WERI-Rb-1 (cell line): ENCODE measurements at regions not wholly inside any gene's neighbourhood (a gene's known extent, or its start where the extent isn't known, plus 50 kb on each side); places are given as distances from the start of the nearest gene placed in this dataset.

Source experiments
- DNase-seq: peaks from one replicate; pipeline ENCODE4 v3.0.0-alpha.2; 2020
- H3K27ac ChIP-seq: fragments of 250-450 bp; sonication (Bioruptor Pico); 2 replicates; pipeline ENCODE4 v1.5.1; 2020; ENCODE audit warnings: mild to moderate bottlenecking, moderate library complexity
- H3K27me3 ChIP-seq: fragments of 250-450 bp; sonication (Bioruptor Pico); 2 replicates; pipeline ENCODE4 v1.5.1; 2021; ENCODE audit warnings: mild to moderate bottlenecking, low read depth, moderate library complexity; ENCODE audit not compliant: insufficient read depth, severe bottlenecking
- H3K36me3 ChIP-seq: fragments of 250-450 bp; sonication (Bioruptor Pico); 2 replicates; pipeline ENCODE4 v1.5.1; 2020; ENCODE audit warnings: mild to moderate bottlenecking, moderate library complexity
- H3K4me3 ChIP-seq: 2 replicates; pipeline ENCODE4 v1.5.1; 2011; ENCODE audit warnings: low read depth, mild to moderate bottlenecking, control low read depth, low read length
- H3K9me3 ChIP-seq: fragments of 250-450 bp; sonication (Bioruptor Pico); 2 replicates; pipeline ENCODE4 v1.5.1; 2021; ENCODE audit warnings: mild to moderate bottlenecking, moderate library complexity; ENCODE audit not compliant: severe bottlenecking
- TF ChIP-seq, protein P1 (sequence below): IDR thresholded peaks from 2 replicates; pipeline ENCODE4 v1.5.1; 2011; ENCODE audit warnings: low read depth, mild to moderate bottlenecking, control low read depth, inconsistent platforms, low read length

DNA sequence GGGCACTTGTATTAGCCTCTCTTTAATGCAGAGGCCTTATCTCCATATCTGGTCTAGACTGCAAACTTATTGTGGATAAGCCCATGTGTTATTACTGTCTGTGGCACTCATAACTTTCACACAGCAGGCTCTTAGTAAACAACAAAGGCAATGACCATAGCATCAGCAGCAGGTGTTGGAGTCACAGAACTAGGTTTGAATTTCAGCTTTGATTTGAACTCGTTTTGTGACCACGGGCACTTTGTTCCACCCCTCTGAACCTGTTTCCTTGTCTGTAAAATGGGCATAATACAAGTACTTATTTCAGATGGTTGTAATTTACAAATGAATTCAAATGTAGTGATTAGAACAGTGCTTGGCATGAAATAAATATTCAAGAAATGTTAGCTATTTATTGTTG, 121.8 kb upstream of the C1GALT1C1 start:
- peaks cover 36% of the 10 kb centered on the region for H3K27me3 ChIP-seq
- H3K4me3 ChIP-seq: no peak overlapping the region
- H3K36me3 ChIP-seq: no peaks in the 10 kb centered on the region
- H3K27ac ChIP-seq: no peak overlapping the region
- TF ChIP-seq, protein P1, sequence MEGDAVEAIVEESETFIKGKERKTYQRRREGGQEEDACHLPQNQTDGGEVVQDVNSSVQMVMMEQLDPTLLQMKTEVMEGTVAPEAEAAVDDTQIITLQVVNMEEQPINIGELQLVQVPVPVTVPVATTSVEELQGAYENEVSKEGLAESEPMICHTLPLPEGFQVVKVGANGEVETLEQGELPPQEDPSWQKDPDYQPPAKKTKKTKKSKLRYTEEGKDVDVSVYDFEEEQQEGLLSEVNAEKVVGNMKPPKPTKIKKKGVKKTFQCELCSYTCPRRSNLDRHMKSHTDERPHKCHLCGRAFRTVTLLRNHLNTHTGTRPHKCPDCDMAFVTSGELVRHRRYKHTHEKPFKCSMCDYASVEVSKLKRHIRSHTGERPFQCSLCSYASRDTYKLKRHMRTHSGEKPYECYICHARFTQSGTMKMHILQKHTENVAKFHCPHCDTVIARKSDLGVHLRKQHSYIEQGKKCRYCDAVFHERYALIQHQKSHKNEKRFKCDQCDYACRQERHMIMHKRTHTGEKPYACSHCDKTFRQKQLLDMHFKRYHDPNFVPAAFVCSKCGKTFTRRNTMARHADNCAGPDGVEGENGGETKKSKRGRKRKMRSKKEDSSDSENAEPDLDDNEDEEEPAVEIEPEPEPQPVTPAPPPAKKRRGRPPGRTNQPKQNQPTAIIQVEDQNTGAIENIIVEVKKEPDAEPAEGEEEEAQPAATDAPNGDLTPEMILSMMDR: no peak
- DNase-seq: no peak
- no peaks in the 10 kb centered on the region for H3K9me3 ChIP-seq

- Histone ChIP-seq H3K36me3 (no peaks in the 10 kb centered on the region), H3K4me3 (no peak overlapping the region), H3K27ac (no peak overlapping the region), H3K9me3 (no peaks in the 10 kb centered on the region), H3K27me3 (peaks cover 37% of the 10 kb centered on the region)
- TF ChIP-seq, protein P1: no peak
- DNase-seq: no peak
These were observed 120.5 kb upstream of the C1GALT1C1 start for GRCh38 chrX:120750381-120750780.

GRCh38 chrX:120749141-120749846, 119.4 kb upstream of the C1GALT1C1 start:
- no peak overlapping the region for H3K27ac ChIP-seq
- H3K36me3 ChIP-seq: no peaks in the 10 kb centered on the region
- TF ChIP-seq, protein P1: no peak
- H3K4me3 ChIP-seq: no peak overlapping the region
- no peak for DNase-seq
- H3K9me3 ChIP-seq: no peaks in the 10 kb centered on the region
- peaks cover 37% of the 10 kb centered on the region for H3K27me3 ChIP-seq

DNA sequence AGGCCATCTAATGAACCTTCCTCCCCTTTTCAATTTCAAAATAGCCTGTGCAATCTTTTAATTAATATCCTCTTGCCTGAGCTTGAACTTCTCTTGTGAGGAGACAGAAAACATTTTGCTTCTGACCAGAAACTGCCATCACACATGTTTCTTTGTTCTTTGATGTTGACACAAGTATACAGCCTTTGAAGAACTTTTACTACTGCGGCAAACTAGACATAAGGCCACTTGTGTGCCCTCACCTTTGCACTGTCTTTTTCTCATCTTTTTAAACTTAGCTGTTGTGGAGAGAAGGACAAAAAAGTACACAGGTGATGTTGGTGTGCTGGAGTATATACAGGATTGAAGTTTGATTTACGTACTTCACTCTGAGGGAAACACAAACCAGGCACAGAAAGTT, 116.3 kb upstream of the C1GALT1C1 start:
- TF ChIP-seq, protein P1: no peak
- H3K27ac ChIP-seq: no peak overlapping the region

DNA sequence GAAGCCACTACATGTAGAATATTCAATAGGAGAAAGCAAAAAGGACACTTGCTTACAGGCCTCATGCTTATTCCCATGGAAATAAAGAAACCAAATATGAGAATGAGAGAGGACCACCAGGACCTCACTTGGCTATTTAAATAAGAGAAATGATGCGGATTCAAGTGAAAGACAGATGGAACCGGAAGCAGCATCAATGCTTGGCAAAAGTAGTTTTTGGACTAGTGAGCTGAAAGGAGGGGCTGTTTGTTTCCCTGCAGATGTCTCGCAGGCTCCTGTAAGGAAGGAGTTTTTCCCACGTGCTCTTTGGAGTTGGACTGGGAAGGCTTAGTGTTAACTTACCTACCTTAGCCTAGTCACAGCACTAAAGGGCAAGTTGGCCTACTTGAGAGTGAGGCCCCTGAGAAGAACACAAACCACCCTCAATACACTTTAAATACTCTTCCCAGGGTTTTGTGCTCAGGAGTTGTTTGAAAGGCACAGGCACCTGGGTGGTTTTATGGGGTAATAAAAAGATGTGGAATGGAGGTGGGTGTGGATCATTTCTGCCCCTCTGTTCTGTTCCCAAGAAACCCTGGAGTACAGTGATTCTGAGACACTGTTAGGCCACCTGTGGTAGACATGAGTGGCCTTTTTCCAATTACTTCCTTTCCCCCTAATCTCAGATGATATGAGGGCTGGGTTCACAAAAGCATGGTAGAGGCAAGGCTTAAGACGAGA, 113.3 kb upstream of the C1GALT1C1 start:
- no peaks in the 10 kb centered on the region for H3K9me3 ChIP-seq
- H3K27me3 ChIP-seq: peaks cover 43% of the 10 kb centered on the region
- H3K27ac ChIP-seq: no peak overlapping the region
- no peak for DNase-seq
- H3K4me3 ChIP-seq: no peak overlapping the region
- H3K36me3 ChIP-seq: no peaks in the 10 kb centered on the region
- TF ChIP-seq, protein P1: no peak

More for the DNA sequence above, 116.3 kb upstream of the C1GALT1C1 start:
- Histone ChIP-seq H3K4me3 (no peak overlapping the region), H3K27me3 (peaks cover 42% of the 10 kb centered on the region), H3K9me3 (no peaks in the 10 kb centered on the region), H3K36me3 (no peaks in the 10 kb centered on the region)
- no peak for DNase-seq

GRCh38 chrX:120741452-120741851, 111.6 kb upstream of the C1GALT1C1 start:
- Histone ChIP-seq H3K9me3 (no peaks in the 10 kb centered on the region), H3K27me3 (peaks cover 42% of the 10 kb centered on the region), H3K27ac (no peak overlapping the region), H3K36me3 (no peaks in the 10 kb centered on the region), H3K4me3 (no peak overlapping the region)
- DNase-seq: no peak
- TF ChIP-seq, protein P1: no peak
